Heart right ventricle (tissue), 16 donors: ENCODE measurements at regions not wholly inside any gene's neighbourhood (a gene's known extent, or its start where the extent isn't known, plus 50 kb on each side); places are given as distances from the start of the nearest gene placed in this dataset.

Experiments used
- ATAC-seq, 8 donors: fragments of 200-7000 bp; cut with Tn5 transposase; one replicate each; pipeline ENCODE4 v1.9.1; 2020; ENCODE audit warnings: mild to moderate bottlenecking in 8 of 8, moderate library complexity in 8 of 8, moderate number of reproducible peaks in 1 of 8
- DNase-seq, 2 donors: peaks; one replicate each; pipeline ENCODE4 v3.0.0-alpha.2; 2020
- H3K27ac ChIP-seq, 10 donors: fragments of 200-600 bp; sonication (generic) in 2 of 10; one replicate each; pipeline versions ENCODE4 v1.5.0 to v1.8.0; 2020 to 2022; ENCODE audit warnings: mild to moderate bottlenecking in 3 of 10
- H3K27me3 ChIP-seq, 7 donors: fragments of 200-600 bp; one replicate each; pipeline ENCODE4 v1.8.0; 2021 to 2022; ENCODE audit warnings: mild to moderate bottlenecking in 2 of 7
- H3K36me3 ChIP-seq, 9 donors: fragments of 200-600 bp; sonication (generic) in 1 of 9; one replicate each; pipeline versions ENCODE4 v1.5.0 to v1.8.0; 2020 to 2022; ENCODE audit warnings: mild to moderate bottlenecking in 2 of 9
- H3K4me1 ChIP-seq, 9 donors: fragments of 200-600 bp; sonication (generic) in 1 of 9; one replicate each; pipeline versions ENCODE4 v1.5.0 to v1.8.0; 2020 to 2022; ENCODE audit warnings: mild to moderate bottlenecking in 4 of 9
- H3K4me3 ChIP-seq, 10 donors: fragments of 200-600 bp; sonication (generic) in 2 of 10; one replicate each; pipeline versions ENCODE4 v1.5.0 to v1.8.0; 2020 to 2022; ENCODE audit warnings: mild to moderate bottlenecking in 7 of 10, moderate library complexity in 2 of 10
- H3K9me3 ChIP-seq, 11 donors: fragments of 200-600 bp in 10 of 11; sonication (generic) in 2 of 11; one replicate each; pipeline versions ENCODE4 v1.5.0 to v1.8.0; 2013 to 2022; ENCODE audit warnings: mild to moderate bottlenecking in 2 of 11, control low read depth in 1 of 11, moderate library complexity in 1 of 11
- WGBS, 2 donors: extraction: QIAGEN DNeasy Blood & Tissue Kit; methylation state at CpG; one replicate each; pipeline ENCODE4 v1.1.7; 2013; ENCODE audit warnings: inconsistent platforms in 1 of 2; 5-methylcytosine and 5-hydroxymethylcytosine counted together
- intact Hi-C, 10 donors: fragments of 100-400 bp; cut with DNase I; formaldehyde crosslinking; loops; one replicate each; pipeline versions ENCODE4 v1.11.1 to v1.14.2; 2022
- TF ChIP-seq, protein P1 (sequence below), 9 donors: fragments of 200-600 bp; sonication (generic) in 2 of 9; IDR thresholded peaks; one replicate each; pipeline versions ENCODE4 v1.5.0 to v1.8.0; 2021 to 2022; ENCODE audit warnings: antibody characterized with exemption in 9 of 9, mild to moderate bottlenecking in 5 of 9, moderate library complexity in 1 of 9
- donor health status: Arrhythmogenic right ventricular cardiomyopathy.
- donor health status: ischemic (EF 13 %, LVEDD 7.1; RV severe dilation, severe dysfunction).
- donor health status: healthy with polysubstance abuse.
- donor health status: DM: no; HTN: yes; CAD: no.
- donor health status: DM: no; HTN: no; CAD: no.
- donor health status: ischemic (EF 25% LVEDD 6.9; RV normal size, moderate dysfunction).
- donor health status: ischemic (EF 25% LVEDD 5.7; RV mildly dilated, moderate dysfunction).
- donor health status: healthy.
- donor health status: DM: yes; HTN: yes; CAD: no.
- donor health status: Ischemic cardiomyopathy.
- donor health status: ischemic (EF 35%, LVEDD 5.7; RV mildly dilated, moderate dysfunction).
- donor health status: nonischemic (EF 11% LVEDD 7.7; RV severe dilation, severe dysfunction).
- donor health status: DM: yes; HTN: yes; CAD: no.
- donor health status: PGD.
- donor health status: ischemic (EF 29% LVEDD 5.4; RV normal size, mild dysfunction).
- donor health status: nonischemic (EF 23%, LVEDD 6.1; RV moderate dilation, normal function).

DNA sequence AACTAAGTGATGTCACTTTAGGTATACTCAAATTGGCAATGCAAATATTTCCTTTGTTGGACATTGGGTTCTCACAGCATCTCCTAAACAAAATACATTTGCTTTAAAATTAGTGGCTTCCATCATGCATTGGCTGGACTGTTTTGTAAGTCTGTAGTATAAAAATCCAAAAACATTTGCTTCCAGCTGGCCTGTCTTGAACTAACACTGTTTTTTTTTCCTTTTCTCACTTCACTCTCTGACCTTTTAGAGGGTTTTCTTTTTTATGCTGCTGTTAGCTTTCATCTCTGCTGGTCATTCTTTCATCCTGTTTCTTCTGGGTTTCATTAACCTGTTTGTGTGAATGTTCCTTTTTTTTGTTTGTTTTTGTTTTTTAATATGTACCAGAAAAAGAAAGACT, 121.7 kb upstream of the MLIP start:
- ATAC-seq = no peak
- H3K4me1 ChIP-seq = peaks cover 0 to 41% (median 24%) of the 10 kb centered on the region in 9 donors
- H3K27ac ChIP-seq = peak overlapping the region in 2 of 10 donors; percentile 2 to 8
- H3K27me3 ChIP-seq = no peaks in the 10 kb centered on the region
- no peaks in the 10 kb centered on the region for H3K36me3 ChIP-seq
- no peaks in the 10 kb centered on the region for H3K9me3 ChIP-seq
- no peak overlapping the region for H3K4me3 ChIP-seq
- TF ChIP-seq, protein P1, sequence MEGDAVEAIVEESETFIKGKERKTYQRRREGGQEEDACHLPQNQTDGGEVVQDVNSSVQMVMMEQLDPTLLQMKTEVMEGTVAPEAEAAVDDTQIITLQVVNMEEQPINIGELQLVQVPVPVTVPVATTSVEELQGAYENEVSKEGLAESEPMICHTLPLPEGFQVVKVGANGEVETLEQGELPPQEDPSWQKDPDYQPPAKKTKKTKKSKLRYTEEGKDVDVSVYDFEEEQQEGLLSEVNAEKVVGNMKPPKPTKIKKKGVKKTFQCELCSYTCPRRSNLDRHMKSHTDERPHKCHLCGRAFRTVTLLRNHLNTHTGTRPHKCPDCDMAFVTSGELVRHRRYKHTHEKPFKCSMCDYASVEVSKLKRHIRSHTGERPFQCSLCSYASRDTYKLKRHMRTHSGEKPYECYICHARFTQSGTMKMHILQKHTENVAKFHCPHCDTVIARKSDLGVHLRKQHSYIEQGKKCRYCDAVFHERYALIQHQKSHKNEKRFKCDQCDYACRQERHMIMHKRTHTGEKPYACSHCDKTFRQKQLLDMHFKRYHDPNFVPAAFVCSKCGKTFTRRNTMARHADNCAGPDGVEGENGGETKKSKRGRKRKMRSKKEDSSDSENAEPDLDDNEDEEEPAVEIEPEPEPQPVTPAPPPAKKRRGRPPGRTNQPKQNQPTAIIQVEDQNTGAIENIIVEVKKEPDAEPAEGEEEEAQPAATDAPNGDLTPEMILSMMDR (IDR thresholded peaks at IDR 0.05) = no peak
- intact Hi-C loops = loop anchor here in 9 of 10 donors (5.0 to 10.0 kb wide), 11 partner anchors 195 to 1255 kb away; no protein-coding TSS in a partner anchor
- no peak for DNase-seq

DNA sequence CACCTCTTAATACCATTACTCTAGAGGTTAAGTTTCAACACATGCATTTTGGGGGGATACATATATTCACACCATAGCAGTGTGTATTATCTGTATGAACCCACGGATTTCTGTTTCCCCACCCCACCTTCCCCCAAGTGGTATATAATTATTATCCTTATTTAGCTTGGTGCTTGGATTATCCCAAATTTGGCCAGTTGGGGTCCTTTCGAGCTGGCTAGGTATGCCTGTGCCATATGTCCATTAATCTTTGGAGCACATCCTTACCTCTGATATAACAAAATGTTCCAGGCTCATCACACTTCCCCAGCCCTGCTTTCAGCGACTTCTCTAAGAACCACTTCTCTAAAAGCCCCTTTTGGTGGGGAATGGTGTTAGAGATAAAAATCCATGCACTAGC, 118.7 kb upstream of the MLIP start:
- Histone ChIP-seq H3K36me3 (no peaks in the 10 kb centered on the region), H3K27me3 (no peaks in the 10 kb centered on the region), H3K4me1 (peaks cover 0 to 20% (median 1%) of the 10 kb centered on the region in 9 donors), H3K27ac (no peak overlapping the region), H3K9me3 (no peaks in the 10 kb centered on the region), H3K4me3 (no peak overlapping the region)
- DNase-seq (no peak), ATAC-seq (no peak)
- WGBS, 2 donors = 87 to 91% methylated on average over 3 of the region's 3 CpGs
- intact Hi-C loops = no loop called here
- TF ChIP-seq, protein P1 (IDR thresholded peaks at IDR 0.05) = no peak

DNA sequence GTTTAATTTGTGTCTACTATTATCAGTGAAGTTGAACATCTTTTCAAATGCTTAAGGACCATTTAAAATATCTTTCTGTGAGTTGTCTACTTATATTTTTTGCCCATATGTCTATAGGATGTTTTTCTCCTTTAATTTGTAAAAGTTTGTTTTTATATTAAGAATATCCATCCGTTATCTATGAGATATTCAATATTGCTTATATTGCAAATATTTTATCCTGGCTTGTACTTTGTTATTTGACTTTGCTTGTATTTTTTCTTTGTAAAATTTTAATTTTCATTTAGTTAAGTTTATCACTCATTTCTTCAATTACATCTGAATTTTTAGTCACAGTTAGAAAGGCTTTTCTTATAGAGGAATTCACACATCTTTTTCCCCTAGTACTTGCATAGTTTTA, 117.0 kb upstream of the MLIP start:
- no peak overlapping the region for H3K4me3 ChIP-seq
- no peak overlapping the region for H3K27ac ChIP-seq
- TF ChIP-seq, protein P1 (IDR thresholded peaks at IDR 0.05) = no peak
- WGBS, 2 donors = 91 to 100% methylated on average over 1 of the region's 1 CpG
- no peaks in the 10 kb centered on the region for H3K27me3 ChIP-seq
- no peaks in the 10 kb centered on the region for H3K36me3 ChIP-seq
- intact Hi-C loops = no loop called here
- H3K9me3 ChIP-seq = no peaks in the 10 kb centered on the region
- ATAC-seq = no peak
- DNase-seq = no peak
- H3K4me1 ChIP-seq = peaks cover 0 to 23% (median 6%) of the 10 kb centered on the region in 9 donors

- intact Hi-C loops = no loop called here
- no peaks in the 10 kb centered on the region for H3K9me3 ChIP-seq
- peaks cover 0 to 13% (median 0%) of the 10 kb centered on the region in 9 donors for H3K4me1 ChIP-seq
- H3K27me3 ChIP-seq = no peaks in the 10 kb centered on the region
- no peak overlapping the region for H3K4me3 ChIP-seq
- H3K27ac ChIP-seq = no peak overlapping the region
- TF ChIP-seq, protein P1 (IDR thresholded peaks at IDR 0.05) = no peak
- no peak for DNase-seq
- ATAC-seq = no peak
- no peaks in the 10 kb centered on the region for H3K36me3 ChIP-seq
- 88 to 90% methylated on average over 4 of the region's 4 CpGs for WGBS, 2 donors
Observed at GRCh38 chr6:53995935-53996334, 115.3 kb upstream of the MLIP start.
